SK-N-SH (cell line): ENCODE measurements at regions not wholly inside any gene's neighbourhood (a gene's known extent, or its start where the extent isn't known, plus 50 kb on each side); places are given as distances from the start of the nearest gene placed in this dataset.

ENCODE experiments used
- CTCF ChIA-PET: fragments of 300-600, 350-600 bp; formaldehyde crosslinking; extraction: SDS; loops from one replicate; lab custom pipeline; 2021; lab: Yijun Ruan, JAX
- POLR2A ChIA-PET: fragments of 350-600 bp; sonication (Branson Sonifier 250); formaldehyde crosslinking; extraction: SDS; loops from one replicate; lab custom pipeline; 2020; ENCODE audit warnings: antibody characterized with exemption, inconsistent platforms; lab: Yijun Ruan, JAX
- DNase-seq: peaks from one replicate; pipeline ENCODE4 v3.0.0; 2012
- H2AFZ ChIP-seq: fragments of 200-600 bp; sonication (generic); 2 replicates; pipeline ENCODE4 v1.8.1; 2016; ENCODE audit warnings: antibody characterized with exemption, mild to moderate bottlenecking, low read depth
- H3F3A ChIP-seq: fragments of 200-600 bp; sonication (generic); replicated peaks from 2 replicates; pipeline ENCODE3; 2016; ENCODE audit warnings: antibody characterized with exemption, mild to moderate bottlenecking; ENCODE audit not compliant: insufficient read depth
- H3K27ac ChIP-seq, 2 experiments: fragments of 200-500 bp in 1 of 2; fragments of 200-600 bp in 1 of 2; sonication (Bioruptor generic) in 1 of 2; sonication (generic), shearing (Covaris generic) in 1 of 2; 2 replicates each; pipeline versions ENCODE4 v1.5.1 to v1.6.1; 2014 to 2016; ENCODE audit warnings: low read depth in 2 of 2, inconsistent platforms in 1 of 2, low read length in 1 of 2, mild to moderate bottlenecking in 1 of 2, mixed read lengths in 1 of 2
- H3K27me3 ChIP-seq: fragments of 200-600 bp; sonication (generic), shearing (Covaris generic); 2 replicates; pipeline ENCODE4 v1.6.1; 2016; ENCODE audit warnings: mixed run types; ENCODE audit not compliant: insufficient read depth
- H3K36me3 ChIP-seq, 2 experiments: fragments of 200-500 bp in 1 of 2; fragments of 200-600 bp in 1 of 2; sonication (Bioruptor generic) in 1 of 2; sonication (generic) in 1 of 2; replicated peaks in 1 of 2; 2 replicates each; pipeline versions ENCODE3 to v1.5.1; 2014 to 2016; ENCODE audit warnings: low read length in 1 of 2, mild to moderate bottlenecking in 1 of 2; ENCODE audit not compliant: insufficient read depth in 2 of 2, control insufficient read depth in 1 of 2
- H3K4me1 ChIP-seq, 2 experiments: fragments of 200-500 bp in 1 of 2; fragments of 200-600 bp in 1 of 2; sonication (Bioruptor generic) in 1 of 2; sonication (generic), shearing (Covaris generic) in 1 of 2; 2 replicates each; pipeline versions ENCODE4 v1.5.1 to v1.6.1; 2014 to 2016; ENCODE audit warnings: low read depth in 1 of 2, low read length in 1 of 2, mixed run types in 1 of 2; ENCODE audit not compliant: insufficient read depth in 2 of 2, control insufficient read depth in 1 of 2
- H3K4me2 ChIP-seq: fragments of 200-600 bp; sonication (generic), shearing (Covaris generic); 2 replicates; pipeline ENCODE4 v1.6.1; 2017; ENCODE audit warnings: mixed run types
- H3K4me3 ChIP-seq, 2 experiments: fragments of 200-500 bp in 1 of 2; fragments of 200-600 bp in 1 of 2; sonication (Bioruptor generic) in 1 of 2; sonication (generic), shearing (Covaris generic) in 1 of 2; 2 replicates each; pipeline versions ENCODE4 v1.5.1 to v1.8.1; 2014 to 2016; ENCODE audit warnings: low read depth in 2 of 2, inconsistent platforms in 1 of 2, low read length in 1 of 2, mild to moderate bottlenecking in 1 of 2, mixed read lengths in 1 of 2, moderate library complexity in 1 of 2
- H3K79me2 ChIP-seq: fragments of 200-600 bp; sonication (generic); 2 replicates; pipeline ENCODE4 v1.8.1; 2017; ENCODE audit warnings: mild to moderate bottlenecking; ENCODE audit not compliant: insufficient read depth
- H3K9ac ChIP-seq: fragments of 200-600 bp; sonication (generic); 2 replicates; pipeline ENCODE4 v1.6.1; 2017; ENCODE audit warnings: mixed run types
- H3K9me2 ChIP-seq: fragments of 200-600 bp; sonication (generic); 2 replicates; pipeline ENCODE4 v1.6.1; 2017; ENCODE audit warnings: mixed run types
- H3K9me3 ChIP-seq: fragments of 200-600 bp; sonication (generic); 2 replicates; pipeline ENCODE4 v1.6.1; 2017; ENCODE audit warnings: mixed run types, mild to moderate bottlenecking, moderate library complexity
- H4K20me1 ChIP-seq: fragments of 200-600 bp; sonication (generic); 2 replicates; pipeline ENCODE4 v1.6.1; 2017; ENCODE audit warnings: mild to moderate bottlenecking, mixed run types; ENCODE audit not compliant: insufficient read depth
- EP300 ChIP-seq, 2 experiments: IDR thresholded peaks; 2 replicates each; pipeline versions ENCODE4 v1.4.0 to v1.6.1; 2012; ENCODE audit warnings: borderline replicate concordance in 1 of 2, low read depth in 1 of 2, low read length in 1 of 2
- EZH2phosphoT487 ChIP-seq: fragments of 200-600 bp; sonication (generic); IDR thresholded peaks from 2 replicates; pipeline ENCODE4 v1.6.1; 2017; ENCODE audit warnings: low read depth, mixed run types, mild to moderate bottlenecking, antibody characterized with exemption, moderate library complexity, borderline replicate concordance
- FOSL2 ChIP-seq: IDR thresholded peaks from 2 replicates; pipeline ENCODE4 v1.4.0; 2012; ENCODE audit warnings: low read depth, mild to moderate bottlenecking, moderate library complexity, borderline replicate concordance
- FOXJ3 ChIP-seq: sonication (generic); formaldehyde crosslinking; IDR thresholded peaks from 2 replicates; pipeline ENCODE4 v1.5.1; 2020; ENCODE audit warnings: mild to moderate bottlenecking, missing genetic modification reagents
- FOXM1 ChIP-seq: IDR thresholded peaks from 2 replicates; pipeline ENCODE4 v1.4.0; 2012; ENCODE audit warnings: low read depth, mild to moderate bottlenecking
- GABPA ChIP-seq: IDR thresholded peaks from 2 replicates; pipeline ENCODE4 v1.4.0; 2012; ENCODE audit warnings: low read depth, mild to moderate bottlenecking
- MEF2A ChIP-seq: IDR thresholded peaks from 2 replicates; pipeline ENCODE4 v1.4.0; 2012; ENCODE audit warnings: low read depth, borderline replicate concordance
- MXI1 ChIP-seq: IDR thresholded peaks from 2 replicates; pipeline ENCODE4 v1.6.1; 2012; ENCODE audit warnings: mild to moderate bottlenecking, low read depth, low read length, improper control_type of control experiment
- PBX3 ChIP-seq: IDR thresholded peaks from 2 replicates; pipeline ENCODE4; 2012
- POLR2AphosphoS5 ChIP-seq: IDR thresholded peaks from 2 replicates; pipeline ENCODE4 v1.6.1; 2012; ENCODE audit warnings: low read depth, low read length
- RAD21 ChIP-seq: IDR thresholded peaks from 2 replicates; pipeline ENCODE4 v1.6.1; 2012; ENCODE audit warnings: mild to moderate bottlenecking, low read length
- RCOR1 ChIP-seq: fragments of 150-350 bp; IDR thresholded peaks from 2 replicates; pipeline ENCODE4 v1.6.1; 2017; ENCODE audit warnings: antibody characterized with exemption, low read length
- REST ChIP-seq: IDR thresholded peaks from 2 replicates; pipeline ENCODE4 v1.6.1; 2012; ENCODE audit warnings: mild to moderate bottlenecking, low read depth, low read length, moderate library complexity
- RXRA ChIP-seq: IDR thresholded peaks from 2 replicates; pipeline ENCODE4 v1.4.0; 2012; ENCODE audit warnings: low read depth, mild to moderate bottlenecking, borderline replicate concordance
- SIN3A ChIP-seq: IDR thresholded peaks from 2 replicates; pipeline ENCODE4 v1.6.1; 2012; ENCODE audit warnings: low read depth, mild to moderate bottlenecking, low read length, moderate library complexity, borderline replicate concordance
- SMC3 ChIP-seq: IDR thresholded peaks from 2 replicates; pipeline ENCODE4 v1.6.1; 2012; ENCODE audit warnings: low read depth, low read length, improper control_type of control experiment
- YY1 ChIP-seq: IDR thresholded peaks from 2 replicates; pipeline ENCODE4 v1.4.0; 2012; ENCODE audit warnings: low read depth, mild to moderate bottlenecking
- ZBTB33 ChIP-seq: IDR thresholded peaks from 2 replicates; pipeline ENCODE4 v1.4.0; 2012; ENCODE audit warnings: low read depth, borderline replicate concordance
- WGBS: methylation state at CpG from one replicate; pipeline ENCODE4 v1.1.6; 2017; ENCODE audit warnings: low lambda C conversion rate; 5-methylcytosine and 5-hydroxymethylcytosine counted together
- TF ChIP-seq, protein P1 (sequence below): IDR thresholded peaks from 2 replicates; pipeline ENCODE4 v1.4.0; 2012; ENCODE audit warnings: low read depth

DNA sequence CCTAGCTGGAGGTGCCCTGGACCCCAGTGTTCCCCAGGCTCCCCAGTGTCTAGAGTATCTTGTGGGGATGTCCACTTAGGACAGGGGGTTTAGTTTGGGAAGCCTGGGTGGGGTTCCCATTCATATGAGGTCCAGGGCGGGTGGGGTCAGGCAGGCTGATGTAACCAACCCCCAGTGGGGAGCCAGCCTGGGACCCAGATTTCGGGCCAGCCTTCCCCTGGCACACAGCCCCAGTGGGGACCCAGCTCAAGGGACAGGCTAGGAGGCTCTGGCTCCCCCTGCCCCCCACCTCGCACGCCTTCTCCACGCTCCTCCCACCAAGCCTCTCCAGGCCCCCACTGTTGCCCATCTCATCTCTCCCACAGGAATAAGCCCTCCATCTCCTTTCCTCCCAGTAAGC is 323.5 kb downstream of the UACA start:
- H3K9me3 ChIP-seq = no peaks in the 10 kb centered on the region
- H3K4me3 ChIP-seq = no peak overlapping the region
- no peak overlapping the region for H3K27ac ChIP-seq
- H3K9me2 ChIP-seq = no peaks in the 10 kb centered on the region
- peaks cover 19% of the 10 kb centered on the region; the same call in 1 of the 2 replicates for H3K27me3 ChIP-seq
- H3K4me1 ChIP-seq = peaks cover 0 to 29% of the 10 kb centered on the region in 2 experiments; a peak in 2 of 4 replicates
- POLR2A ChIA-PET = interaction anchor here (0.6 kb wide), 1 partner anchor 42 kb away, joined by 3 read pairs; no protein-coding TSS in a partner anchor
- 93% methylated on average over 3 of the region's 5 CpGs for WGBS
- no peaks in the 10 kb centered on the region for H4K20me1 ChIP-seq
- no peaks in the 10 kb centered on the region for H3F3A ChIP-seq
- H3K4me2 ChIP-seq = no peak overlapping the region
- CTCF ChIA-PET = interaction anchor here (1.5 to 4.9 kb wide), 2 partner anchors 27 to 48 kb away, joined by 3 to 18 read pairs; no protein-coding TSS in a partner anchor
- H3K79me2 ChIP-seq = no peaks in the 10 kb centered on the region
- no peak for DNase-seq
- no peak overlapping the region for H3K9ac ChIP-seq
- TF ChIP-seq GABPA (no peak), EZH2phosphoT487 (no peak), SIN3A (no peak), EP300 (IDR thresholded peaks at IDR 0.05; ENCODE audit: borderline replicate concordance in 1 of 2, low read depth in 1 of 2, low read length in 1 of 2) (no peak), MEF2A (no peak), FOXM1 (no peak)
- H3K36me3 ChIP-seq = no peaks in the 10 kb centered on the region
- H2AFZ ChIP-seq = no peak overlapping the region

- ChIA-PET POLR2A (interaction anchor here (0.6 kb wide), 1 partner anchor 43 kb away, joined by 3 read pairs; no protein-coding TSS in a partner anchor), CTCF (interaction anchor here (1.5 to 4.9 kb wide), 3 partner anchors 27 to 49 kb away, joined by 3 to 18 read pairs (median 8); no protein-coding TSS in a partner anchor)
- Histone ChIP-seq H3K9me3 (no peaks in the 10 kb centered on the region), H3K9ac (no peak overlapping the region), H3F3A (no peaks in the 10 kb centered on the region), H2AFZ (no peak overlapping the region), H3K79me2 (no peaks in the 10 kb centered on the region), H3K4me1 (peaks cover 0 to 33% of the 10 kb centered on the region in 2 experiments; a peak in 2 of 4 replicates), H3K27ac (no peak overlapping the region), H3K36me3 (no peaks in the 10 kb centered on the region), H3K27me3 (peaks cover 14% of the 10 kb centered on the region; the same call in 1 of the 2 replicates), H3K4me3 (no peak overlapping the region), H3K9me2 (no peaks in the 10 kb centered on the region), H3K4me2 (no peak overlapping the region), H4K20me1 (no peaks in the 10 kb centered on the region)
- 81% methylated on average over 10 of the region's 10 CpGs for WGBS
- no peak for DNase-seq
- TF ChIP-seq FOXJ3 = no peak
- no peak for TF ChIP-seq RXRA
- TF ChIP-seq GABPA = no peak
- TF ChIP-seq SMC3 = no peak
- TF ChIP-seq MXI1 = no peak
- TF ChIP-seq YY1 = no peak
- TF ChIP-seq, protein P1, sequence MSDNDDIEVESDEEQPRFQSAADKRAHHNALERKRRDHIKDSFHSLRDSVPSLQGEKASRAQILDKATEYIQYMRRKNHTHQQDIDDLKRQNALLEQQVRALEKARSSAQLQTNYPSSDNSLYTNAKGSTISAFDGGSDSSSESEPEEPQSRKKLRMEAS = no peak
- TF ChIP-seq MEF2A = no peak
- no peak for TF ChIP-seq PBX3
- no peak for TF ChIP-seq RAD21
- TF ChIP-seq FOXM1 = no peak
- TF ChIP-seq POLR2AphosphoS5 = no peak
- no peak for TF ChIP-seq FOSL2
- TF ChIP-seq RCOR1 = no peak
- no peak for TF ChIP-seq ZBTB33
- no peak for TF ChIP-seq REST
Measured at GRCh38 chr15:70439304-70439877, 324.0 kb downstream of the UACA start.
